ENCODE measurements at regions not wholly inside any gene's neighbourhood (a gene's known extent, or its start where the extent isn't known, plus 50 kb on each side); places are given as distances from the start of the nearest gene placed in this dataset.

- TF ChIP-seq CHD7 (IDR thresholded peaks at IDR 0.05; ENCODE audit: insufficient replicate concordance, low read length) (no peak), POU5F1 (IDR thresholded peaks at IDR 0.05; ENCODE audit: low read depth, low read length) (no peak), RFX5 (IDR thresholded peaks at IDR 0.05; ENCODE audit: borderline replicate concordance, low read depth, low read length) (no peak), E2F6 (IDR thresholded peaks at IDR 0.05) (no peak), GABPA (IDR thresholded peaks at IDR 0.05; ENCODE audit: borderline replicate concordance, insufficient read depth, low read length) (no peak), EZH2 (IDR thresholded peaks at IDR 0.05; ENCODE audit: low read depth, low read length, severe bottlenecking) (no peak), BCL11A (IDR thresholded peaks at IDR 0.05; ENCODE audit: low read depth in 2 of 2, low read length in 2 of 2) (no peak), RBBP5 (IDR thresholded peaks at IDR 0.05; ENCODE audit: borderline replicate concordance, low read depth, low read length) (no peak), TCF12 (IDR thresholded peaks at IDR 0.05; ENCODE audit: low read depth, low read length) (no peak), TBP (IDR thresholded peaks at IDR 0.05; ENCODE audit: low read depth, low read length) (no peak), SIN3A (conservative IDR thresholded peaks at IDR 0.05 in 1 of 2, IDR thresholded peaks at IDR 0.05 in 1 of 2; ENCODE audit: low read depth in 1 of 2, low read length in 2 of 2) (no peak), CREB1 (IDR thresholded peaks at IDR 0.05) (no peak)
Measured at GRCh38 chrX:8244301-8244700, 73.2 kb upstream of the VCX2 start (continued).
